Mesenchymal stem cell (in vitro differentiated cells and primary cell): ENCODE measurements at regions not wholly inside any gene's neighbourhood (a gene's known extent, or its start where the extent isn't known, plus 50 kb on each side); places are given as distances from the start of the nearest gene placed in this dataset.

ENCODE experiments used
- DNase-seq: peaks from one replicate; pipeline ENCODE4 v3.0.0-alpha.2; 2013
- H2AFZ ChIP-seq: one replicate; pipeline ENCODE4 v1.6.1; 2013; ENCODE audit warnings: low read depth, mild to moderate bottlenecking, control low read depth, inconsistent platforms, low read length, moderate library complexity
- H2AK5ac ChIP-seq: 2 replicates; pipeline ENCODE4 v1.6.1; 2013; ENCODE audit warnings: low read length, moderate library complexity, mild to moderate bottlenecking, inconsistent platforms; ENCODE audit not compliant: severe bottlenecking
- H2BK120ac ChIP-seq: one replicate; pipeline ENCODE4 v1.6.1; 2013; ENCODE audit warnings: low read depth, mild to moderate bottlenecking, inconsistent platforms, low read length, moderate library complexity
- H2BK12ac ChIP-seq, 2 experiments: one replicate each; pipeline ENCODE4 v1.6.1; 2013; ENCODE audit warnings: inconsistent platforms in 2 of 2, low read length in 2 of 2, mild to moderate bottlenecking in 2 of 2, moderate library complexity in 2 of 2, control low read depth in 1 of 2
- H2BK15ac ChIP-seq: one replicate; pipeline ENCODE4 v1.6.1; 2013; ENCODE audit warnings: mild to moderate bottlenecking, low read depth, inconsistent platforms; ENCODE audit not compliant: poor library complexity, severe bottlenecking
- H2BK5ac ChIP-seq: 2 replicates; pipeline ENCODE4 v1.6.1; 2013; ENCODE audit warnings: low read depth, mild to moderate bottlenecking, low read length, control low read depth, inconsistent platforms; ENCODE audit not compliant: poor library complexity, severe bottlenecking
- H3K14ac ChIP-seq, 2 experiments: one replicate each; pipeline ENCODE4 v1.6.1; 2013; ENCODE audit warnings: inconsistent platforms in 2 of 2, low read length in 2 of 2, control low read depth in 1 of 2, mild to moderate bottlenecking in 1 of 2, moderate library complexity in 1 of 2
- H3K18ac ChIP-seq, 2 experiments: one replicate each; pipeline ENCODE4 v1.6.1; 2013; ENCODE audit warnings: inconsistent platforms in 2 of 2, low read length in 2 of 2, control low read depth in 1 of 2, low read depth in 1 of 2, mild to moderate bottlenecking in 1 of 2
- H3K23ac ChIP-seq, 2 experiments: one replicate each; pipeline ENCODE4 v1.6.1; 2013; ENCODE audit warnings: inconsistent platforms in 2 of 2, low read length in 2 of 2, mild to moderate bottlenecking in 2 of 2, moderate library complexity in 2 of 2, control low read depth in 1 of 2
- H3K27ac ChIP-seq: 2 replicates; pipeline ENCODE4 v1.5.1; 2013; ENCODE audit warnings: mild to moderate bottlenecking, moderate library complexity, low read length, control low read depth, inconsistent platforms; ENCODE audit not compliant: poor library complexity, severe bottlenecking
- H3K27me3 ChIP-seq, 2 experiments: 2 replicates each; pipeline versions ENCODE4 v1.6.1 to v1.7.0; 2013; ENCODE audit warnings: low read length in 2 of 2, mild to moderate bottlenecking in 2 of 2, moderate library complexity in 2 of 2, control low read depth in 1 of 2, inconsistent platforms in 1 of 2; ENCODE audit not compliant: control insufficient read depth in 1 of 2, insufficient read depth in 1 of 2
- H3K36me3 ChIP-seq, 2 experiments: 2 replicates each; pipeline versions ENCODE4 v1.6.1 to v1.7.0; 2013; ENCODE audit warnings: low read length in 2 of 2, control low read depth in 1 of 2, inconsistent platforms in 1 of 2, low read depth in 1 of 2, mild to moderate bottlenecking in 1 of 2; ENCODE audit not compliant: insufficient read depth in 2 of 2, control insufficient read depth in 1 of 2
- H3K4ac ChIP-seq, 2 experiments: one replicate each; pipeline ENCODE4 v1.6.1; 2013; ENCODE audit warnings: inconsistent platforms in 2 of 2, low read length in 2 of 2, mild to moderate bottlenecking in 2 of 2, moderate library complexity in 2 of 2, control low read depth in 1 of 2, low read depth in 1 of 2
- H3K4me1 ChIP-seq: 2 replicates; pipeline ENCODE4 v1.6.1; 2013; ENCODE audit warnings: low read depth, low read length, control low read depth; ENCODE audit not compliant: control insufficient read depth, insufficient read depth
- H3K4me2 ChIP-seq: 2 replicates; pipeline ENCODE4 v1.6.1; 2013; ENCODE audit warnings: low read length, mild to moderate bottlenecking, inconsistent platforms; ENCODE audit not compliant: poor library complexity, severe bottlenecking
- H3K4me3 ChIP-seq, 2 experiments: 2 replicates each; pipeline versions ENCODE4 v1.5.1 to v1.7.0; 2013; ENCODE audit warnings: low read length in 2 of 2, mild to moderate bottlenecking in 2 of 2, control low read depth in 1 of 2, low read depth in 1 of 2; ENCODE audit not compliant: insufficient read depth in 1 of 2
- H3K79me1 ChIP-seq: replicated peaks from 2 replicates; pipeline ENCODE4 v1.6.1; 2013; ENCODE audit warnings: mild to moderate bottlenecking, control low read depth, low read length, inconsistent platforms; ENCODE audit not compliant: poor library complexity, severe bottlenecking
- H3K9ac ChIP-seq: 2 replicates; pipeline ENCODE4 v1.7.0; 2013; ENCODE audit warnings: mild to moderate bottlenecking, low read length, moderate library complexity
- H3K9me3 ChIP-seq: 2 replicates; pipeline ENCODE4 v1.7.0; 2013; ENCODE audit warnings: mild to moderate bottlenecking, low read length; ENCODE audit not compliant: control insufficient read depth
- H4K8ac ChIP-seq: one replicate; pipeline ENCODE4 v1.6.1; 2013; ENCODE audit warnings: inconsistent platforms, mild to moderate bottlenecking, low read length, moderate library complexity
- H4K91ac ChIP-seq: one replicate; pipeline ENCODE4 v1.6.1; 2013; ENCODE audit warnings: mild to moderate bottlenecking, low read length, inconsistent platforms
- WGBS: methylation state at CpG from one replicate; pipeline ENCODE4 v1.1.7; 2013; ENCODE audit warnings: mixed read lengths; 5-methylcytosine and 5-hydroxymethylcytosine counted together

GRCh38 chr1:173294843-173295242 is 87.7 kb upstream of the TNFSF4 start:
- Histone ChIP-seq H3K27me3 (no peaks in the 10 kb centered on the region), H3K23ac (no peak overlapping the region), H3K4me1 (no peaks in the 10 kb centered on the region), H3K4me2 (no peak overlapping the region), H2BK5ac (no peak overlapping the region), H2AK5ac (no peak overlapping the region), H3K36me3 (no peaks in the 10 kb centered on the region), H3K27ac (no peak overlapping the region), H3K9ac (no peak overlapping the region), H4K8ac (no peak overlapping the region), H2BK12ac (no peak overlapping the region), H3K79me1 (no peaks in the 10 kb centered on the region), H4K91ac (no peak overlapping the region), H3K4me3 (no peak overlapping the region), H2BK15ac (no peak overlapping the region), H2BK120ac (no peak overlapping the region), H3K9me3 (no peaks in the 10 kb centered on the region), H3K18ac (no peak overlapping the region), H2AFZ (no peak overlapping the region), H3K14ac (no peak overlapping the region), H3K4ac (no peak overlapping the region)
- WGBS = 100% methylated on average over 2 of the region's 2 CpGs
- no peak for DNase-seq

- Histone ChIP-seq H2BK5ac (no peak overlapping the region), H3K27me3 (no peaks in the 10 kb centered on the region), H3K4me2 (no peak overlapping the region), H2AK5ac (no peak overlapping the region), H3K18ac (no peak overlapping the region), H3K79me1 (no peaks in the 10 kb centered on the region), H2BK12ac (no peak overlapping the region), H2AFZ (no peak overlapping the region), H3K4me3 (no peak overlapping the region), H3K9me3 (no peaks in the 10 kb centered on the region), H3K4me1 (no peaks in the 10 kb centered on the region), H3K27ac (no peak overlapping the region), H3K36me3 (no peaks in the 10 kb centered on the region), H2BK15ac (no peak overlapping the region), H4K91ac (no peak overlapping the region), H3K14ac (no peak overlapping the region), H3K4ac (no peak overlapping the region), H3K9ac (no peak overlapping the region), H3K23ac (no peak overlapping the region), H2BK120ac (no peak overlapping the region), H4K8ac (no peak overlapping the region)
- 50% methylated on average over 1 of the region's 1 CpG for WGBS
- peak; percentile 38 for DNase-seq
Observed at GRCh38 chr1:173295391-173295790, 88.3 kb upstream of the TNFSF4 start.

GRCh38 chr1:173295995-173296394 is 88.9 kb upstream of the TNFSF4 start:
- Histone ChIP-seq H2BK5ac (no peak overlapping the region), H2BK12ac (no peak overlapping the region), H4K91ac (no peak overlapping the region), H3K4ac (no peak overlapping the region), H3K9ac (no peak overlapping the region), H3K18ac (no peak overlapping the region), H3K4me2 (no peak overlapping the region), H2BK120ac (no peak overlapping the region), H3K79me1 (no peaks in the 10 kb centered on the region), H4K8ac (no peak overlapping the region), H3K4me1 (no peaks in the 10 kb centered on the region), H3K9me3 (no peaks in the 10 kb centered on the region), H2AK5ac (no peak overlapping the region), H3K27ac (no peak overlapping the region), H2BK15ac (no peak overlapping the region), H3K4me3 (no peak overlapping the region), H3K14ac (no peak overlapping the region), H2AFZ (no peak overlapping the region), H3K36me3 (no peaks in the 10 kb centered on the region), H3K27me3 (no peaks in the 10 kb centered on the region), H3K23ac (no peak overlapping the region)
- DNase-seq = peak; percentile 32
- WGBS = no CpG with 5 or more reads among the region's 1 CpG

GRCh38 chr1:173297798-173298391 is 90.8 kb upstream of the TNFSF4 start:
- no peaks in the 10 kb centered on the region for H3K9me3 ChIP-seq
- H2BK15ac ChIP-seq = no peak overlapping the region
- H2AK5ac ChIP-seq = no peak overlapping the region
- H3K4me1 ChIP-seq = no peaks in the 10 kb centered on the region
- no peak overlapping the region for H3K4me3 ChIP-seq
- H4K8ac ChIP-seq = no peak overlapping the region
- DNase-seq = no peak
- H3K18ac ChIP-seq = no peak overlapping the region
- no peak overlapping the region for H2BK5ac ChIP-seq
- H2BK120ac ChIP-seq = no peak overlapping the region
- H4K91ac ChIP-seq = no peak overlapping the region
- no peaks in the 10 kb centered on the region for H3K36me3 ChIP-seq
- no peaks in the 10 kb centered on the region for H3K79me1 ChIP-seq
- H3K9ac ChIP-seq = no peak overlapping the region
- no peak overlapping the region for H3K23ac ChIP-seq
- no peak overlapping the region for H3K4me2 ChIP-seq
- 80% methylated on average over 3 of the region's 4 CpGs for WGBS
- no peak overlapping the region for H2AFZ ChIP-seq
- no peak overlapping the region for H3K27ac ChIP-seq
- no peaks in the 10 kb centered on the region for H3K27me3 ChIP-seq
- H3K4ac ChIP-seq = no peak overlapping the region
- no peak overlapping the region for H2BK12ac ChIP-seq
- H3K14ac ChIP-seq = no peak overlapping the region
